Kidney epithelial cell (primary cell): ENCODE measurements at regions not wholly inside any gene's neighbourhood (a gene's known extent, or its start where the extent isn't known, plus 50 kb on each side); places are given as distances from the start of the nearest gene placed in this dataset.
A peak's percentile ranks its signal among the peaks of the same experiment; 100 is the strongest.
"Not testable (repeated sequence)": the region's sequence is repeated elsewhere in the genome, so short reads cannot be mapped to it uniquely, and the experiment has no call there.

Experiments
- DNase-seq: peaks from one replicate; pipeline ENCODE4 v3.0.0-alpha.2; 2010; ENCODE audit warnings: low read depth
- H3K27me3 ChIP-seq: 2 replicates; pipeline ENCODE4 v1.6.0; 2011; ENCODE audit warnings: low read length; ENCODE audit not compliant: control insufficient read depth, insufficient read depth
- H3K36me3 ChIP-seq: 2 replicates; pipeline ENCODE4 v1.5.1; 2011; ENCODE audit warnings: low read length; ENCODE audit not compliant: control insufficient read depth, insufficient read depth
- H3K4me3 ChIP-seq: 2 replicates; pipeline ENCODE4 v1.5.1; 2011; ENCODE audit warnings: low read depth, mild to moderate bottlenecking, control low read depth, low read length
- TF ChIP-seq, protein P1 (sequence below): IDR thresholded peaks from 2 replicates; pipeline ENCODE4 v1.5.1; 2011; ENCODE audit warnings: mild to moderate bottlenecking, moderate library complexity, low read length, control low read depth, inconsistent platforms; ENCODE audit not compliant: insufficient read depth, poor library complexity, severe bottlenecking

DNA sequence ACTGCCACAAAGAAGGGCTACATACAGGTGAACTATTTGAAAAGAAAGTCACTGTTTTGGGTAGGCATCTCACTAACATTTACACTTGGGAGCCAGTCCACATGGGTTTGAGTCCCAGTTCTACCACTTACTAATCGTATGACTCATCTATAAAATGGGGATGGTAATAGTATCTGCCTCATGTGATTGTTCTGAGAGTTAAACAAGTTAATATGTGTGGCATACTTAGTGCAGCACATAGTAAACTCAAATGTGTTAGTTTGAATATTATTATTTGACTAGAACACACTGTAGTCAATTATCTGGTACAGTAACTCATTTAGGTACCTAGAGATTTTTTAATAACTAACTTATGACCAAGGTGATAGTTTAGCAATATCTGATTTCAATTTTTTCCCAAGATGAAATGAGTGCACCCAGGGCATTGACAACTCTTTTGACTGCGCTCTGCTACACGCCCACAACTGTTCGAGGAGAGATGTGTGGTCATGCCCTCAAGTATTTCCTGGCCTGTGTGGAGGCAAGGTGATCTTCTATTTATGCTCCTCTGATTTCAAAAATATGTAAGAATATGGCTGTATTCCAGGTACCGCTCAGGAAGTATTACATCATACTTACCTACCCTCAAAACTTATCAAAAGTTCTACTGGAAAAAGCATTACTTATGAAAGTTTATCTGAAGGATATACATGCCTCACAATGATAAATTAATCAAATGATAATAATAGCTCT is 210.6 kb upstream of the EGLN3 start:
- TF ChIP-seq, protein P1, sequence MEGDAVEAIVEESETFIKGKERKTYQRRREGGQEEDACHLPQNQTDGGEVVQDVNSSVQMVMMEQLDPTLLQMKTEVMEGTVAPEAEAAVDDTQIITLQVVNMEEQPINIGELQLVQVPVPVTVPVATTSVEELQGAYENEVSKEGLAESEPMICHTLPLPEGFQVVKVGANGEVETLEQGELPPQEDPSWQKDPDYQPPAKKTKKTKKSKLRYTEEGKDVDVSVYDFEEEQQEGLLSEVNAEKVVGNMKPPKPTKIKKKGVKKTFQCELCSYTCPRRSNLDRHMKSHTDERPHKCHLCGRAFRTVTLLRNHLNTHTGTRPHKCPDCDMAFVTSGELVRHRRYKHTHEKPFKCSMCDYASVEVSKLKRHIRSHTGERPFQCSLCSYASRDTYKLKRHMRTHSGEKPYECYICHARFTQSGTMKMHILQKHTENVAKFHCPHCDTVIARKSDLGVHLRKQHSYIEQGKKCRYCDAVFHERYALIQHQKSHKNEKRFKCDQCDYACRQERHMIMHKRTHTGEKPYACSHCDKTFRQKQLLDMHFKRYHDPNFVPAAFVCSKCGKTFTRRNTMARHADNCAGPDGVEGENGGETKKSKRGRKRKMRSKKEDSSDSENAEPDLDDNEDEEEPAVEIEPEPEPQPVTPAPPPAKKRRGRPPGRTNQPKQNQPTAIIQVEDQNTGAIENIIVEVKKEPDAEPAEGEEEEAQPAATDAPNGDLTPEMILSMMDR, result no peak
- Histone ChIP-seq H3K4me3 (no peak overlapping the region), H3K36me3 (no peaks in the 10 kb centered on the region), H3K27me3 (no peaks in the 10 kb centered on the region)
- DNase-seq, result no peak

DNA sequence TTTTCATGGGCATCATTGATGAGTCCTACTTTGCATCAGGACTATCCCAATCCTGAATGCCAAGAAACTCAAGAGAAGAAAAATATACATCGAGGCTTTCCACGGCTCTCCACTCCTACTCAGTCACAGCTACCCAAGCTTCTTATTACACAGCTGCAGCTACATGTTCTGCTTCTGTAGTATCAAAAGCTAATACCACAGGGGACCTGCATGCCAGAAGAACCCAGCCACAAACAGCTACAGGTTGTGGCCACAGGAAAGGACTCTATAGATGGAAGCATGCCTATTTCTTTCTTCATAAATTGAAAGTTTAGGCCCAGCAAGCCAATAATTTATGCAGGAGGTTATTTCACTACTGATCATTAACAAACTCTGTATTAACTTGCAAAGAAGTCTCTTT is 209.7 kb upstream of the EGLN3 start:
- Histone ChIP-seq H3K36me3 (no peaks in the 10 kb centered on the region), H3K4me3 (no peak overlapping the region), H3K27me3 (no peaks in the 10 kb centered on the region)
- TF ChIP-seq, protein P1, result no peak
- DNase-seq, result no peak

DNA sequence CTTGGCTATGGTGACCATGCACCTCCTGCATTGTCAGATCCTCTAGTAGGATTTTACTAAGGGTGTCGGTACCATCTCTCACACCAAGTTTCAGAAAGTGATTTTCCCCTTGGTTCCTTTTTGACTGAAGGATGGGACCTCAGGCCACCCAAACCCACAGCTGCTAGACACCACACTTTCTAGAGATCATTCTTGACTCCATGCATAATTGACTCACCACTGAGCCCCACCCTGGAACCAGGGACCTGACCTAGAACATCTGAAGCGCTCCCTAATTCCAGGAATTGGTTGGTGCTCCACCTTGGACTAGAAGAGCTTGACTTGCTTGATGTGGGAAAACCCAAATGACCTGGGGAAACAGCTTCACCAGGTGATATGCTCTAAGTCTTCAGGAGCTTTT is 206.8 kb upstream of the EGLN3 start:
- Histone ChIP-seq H3K27me3 (no peaks in the 10 kb centered on the region), H3K4me3 (no peak overlapping the region), H3K36me3 (no peaks in the 10 kb centered on the region)
- TF ChIP-seq, protein P1, result no peak
- no peak for DNase-seq

DNA sequence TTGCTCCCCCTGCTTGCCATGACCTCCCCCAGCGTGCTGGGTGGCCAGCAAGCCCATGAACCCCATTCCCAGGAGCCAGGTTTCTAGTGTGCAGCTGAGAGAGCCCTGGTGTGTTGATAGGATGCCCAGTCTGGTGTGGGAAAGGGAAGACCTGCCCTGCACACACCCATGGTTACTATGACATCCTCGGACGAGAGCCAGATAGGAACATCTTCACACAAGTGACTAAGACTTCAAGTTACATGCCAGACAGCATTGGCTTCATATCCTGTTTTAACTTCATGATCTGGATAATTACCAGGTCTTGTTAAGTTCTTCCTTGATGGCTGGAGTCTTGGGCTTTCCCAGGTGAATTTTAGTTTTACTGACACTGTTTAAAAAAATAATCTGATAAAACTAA is 196.6 kb upstream of the EGLN3 start:
- TF ChIP-seq, protein P1, result no peak
- DNase-seq, result no peak
- H3K4me3 ChIP-seq, result no peak overlapping the region
- no peaks in the 10 kb centered on the region for H3K36me3 ChIP-seq
- no peaks in the 10 kb centered on the region for H3K27me3 ChIP-seq

DNA sequence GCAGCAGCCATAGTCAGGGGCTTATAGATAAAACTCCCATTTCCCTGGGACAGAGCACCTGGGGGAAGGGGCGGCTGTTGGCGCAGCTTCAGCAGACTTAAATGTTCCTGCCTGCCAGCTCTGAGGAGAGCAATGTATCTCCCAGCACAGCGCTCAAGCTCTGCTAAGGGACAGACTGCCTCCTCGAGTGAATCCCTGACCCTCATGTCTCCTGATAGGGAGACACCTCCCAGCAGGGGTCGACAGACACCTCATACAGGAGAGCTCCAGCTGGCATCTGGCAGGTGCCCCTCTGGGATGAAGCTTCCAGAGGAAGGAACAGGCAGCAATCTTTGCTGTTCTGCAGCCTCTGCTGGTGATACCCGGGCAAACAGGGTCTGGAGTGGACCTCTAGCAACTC is 189.3 kb upstream of the EGLN3 start:
- H3K27me3 ChIP-seq, H3K36me3 ChIP-seq, H3K4me3 ChIP-seq, DNase-seq: not testable (repeated sequence)

DNA sequence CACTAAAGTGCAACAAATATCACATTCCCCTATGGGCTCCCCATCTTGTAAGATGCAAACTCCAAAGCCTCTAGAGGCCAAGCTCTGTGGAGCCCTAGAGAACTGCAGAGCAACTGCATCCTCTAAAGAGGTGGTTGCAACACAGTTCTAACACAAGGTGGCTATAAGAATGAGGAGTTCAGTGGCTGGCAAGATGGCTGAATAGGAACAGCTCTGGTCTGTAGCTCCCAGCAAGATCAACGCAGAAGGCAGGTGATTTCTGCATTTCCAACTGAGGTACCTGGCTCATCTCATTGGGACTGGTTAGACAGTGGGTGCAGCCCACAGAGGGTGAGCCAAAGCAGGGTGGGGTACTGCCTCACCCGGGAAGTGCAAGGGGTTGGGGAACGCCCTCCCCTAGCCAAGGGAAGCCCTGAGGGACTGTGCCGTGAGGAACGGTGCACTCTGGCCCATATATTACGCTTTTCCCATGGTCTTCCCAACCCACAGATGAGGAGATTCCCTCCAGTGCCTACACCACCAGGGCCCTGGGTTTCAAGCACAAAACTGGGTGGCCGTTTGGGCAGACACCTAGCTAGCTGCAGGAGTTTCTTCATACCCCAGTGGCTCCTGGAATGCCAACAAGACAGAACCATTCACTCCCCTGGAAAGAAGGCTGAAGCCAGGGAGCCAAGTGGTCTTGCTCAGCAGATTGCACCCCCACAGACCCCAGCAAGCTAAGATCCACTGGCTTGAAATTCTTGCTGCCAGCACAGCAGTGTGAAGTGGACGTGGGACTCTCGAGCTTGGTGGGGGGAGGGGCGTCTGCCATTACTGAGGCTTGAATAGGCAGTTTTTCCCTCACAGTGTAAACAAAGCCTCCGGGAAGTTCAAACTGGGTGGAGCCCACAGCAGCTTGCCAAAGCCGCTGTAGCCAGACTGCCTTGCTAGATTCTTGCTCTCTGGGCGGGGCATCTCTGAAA is 188.6 kb upstream of the EGLN3 start:
- H3K36me3 ChIP-seq, H3K4me3 ChIP-seq, H3K27me3 ChIP-seq: not testable (repeated sequence)
- DNase-seq, result peak; percentile 16

DNA sequence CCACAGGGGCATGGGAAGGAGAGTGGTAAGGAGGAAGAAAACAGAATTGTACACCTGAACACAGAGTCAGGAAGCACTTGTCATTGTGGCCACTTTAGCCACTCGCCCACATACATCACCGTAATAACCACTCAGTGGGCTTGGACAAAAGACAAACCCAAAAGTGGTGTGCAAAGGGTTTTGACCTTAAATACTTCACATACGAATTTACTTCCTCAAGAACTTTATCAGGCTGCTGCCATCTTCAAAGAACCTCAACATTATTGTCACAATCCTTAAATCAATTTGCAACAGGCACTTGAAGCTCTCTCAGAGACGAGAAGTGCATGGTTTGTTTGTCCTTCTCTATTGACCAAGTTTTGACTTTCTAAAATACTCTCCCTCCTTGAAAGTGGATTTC is 187.3 kb upstream of the EGLN3 start:
- DNase-seq, result no peak
- TF ChIP-seq, protein P1, result no peak
- no peaks in the 10 kb centered on the region for H3K27me3 ChIP-seq
- no peak overlapping the region for H3K4me3 ChIP-seq
- no peaks in the 10 kb centered on the region for H3K36me3 ChIP-seq
